Right cardiac atrium (tissue), 5 donors: ENCODE measurements at regions not wholly inside any gene's neighbourhood (a gene's known extent, or its start where the extent isn't known, plus 50 kb on each side); places are given as distances from the start of the nearest gene placed in this dataset.

Experiments
- ATAC-seq, 2 donors: fragments of 200-7000 bp; cut with Tn5 transposase; one replicate each; pipeline versions ENCODE4 v1.8.0 to v1.9.1; 2020; ENCODE audit warnings: moderate library complexity in 2 of 2, mild to moderate bottlenecking in 1 of 2
- DNase-seq, 3 donors: peaks; one replicate each; pipeline ENCODE4 v3.0.0-alpha.2; 2020
- H3K27ac ChIP-seq: one replicate; pipeline ENCODE4 v1.5.1; 2013; ENCODE audit warnings: mild to moderate bottlenecking, low read length, control low read depth, moderate library complexity
- H3K27me3 ChIP-seq: one replicate; pipeline ENCODE4 v1.6.1; 2013; ENCODE audit not compliant: control insufficient read depth, insufficient read depth
- H3K4me1 ChIP-seq: one replicate; pipeline ENCODE4 v1.6.1; 2013; ENCODE audit warnings: low read length; ENCODE audit not compliant: control insufficient read depth, insufficient read depth
- H3K4me3 ChIP-seq: one replicate; pipeline ENCODE4 v1.5.1; 2013; ENCODE audit warnings: low read length, control low read depth
- H3K9me3 ChIP-seq: one replicate; pipeline ENCODE4 v1.6.1; 2013; ENCODE audit warnings: low read length; ENCODE audit not compliant: control insufficient read depth
- WGBS: extraction: QIAGEN DNeasy Blood & Tissue Kit; methylation state at CpG from one replicate; pipeline ENCODE4 v1.1.7; 2013; 5-methylcytosine and 5-hydroxymethylcytosine counted together
- intact Hi-C, 4 donors: fragments of 100-400 bp; cut with DNase I; formaldehyde crosslinking; loops; one replicate each; pipeline versions ENCODE4 v1.11.0 to v1.14.0; 2022 to 2023
- donor health status: healthy with polysubstance abuse.
- donor health status: DM: no; HTN: yes; CAD: no.
- donor health status: DM: no; HTN: no; CAD: no.
- donor health status: DM: no; HTN: yes; CAD: no; lungs with severe emphysema.
- donor health status: DM: yes; HTN: yes; CAD: no.

DNA sequence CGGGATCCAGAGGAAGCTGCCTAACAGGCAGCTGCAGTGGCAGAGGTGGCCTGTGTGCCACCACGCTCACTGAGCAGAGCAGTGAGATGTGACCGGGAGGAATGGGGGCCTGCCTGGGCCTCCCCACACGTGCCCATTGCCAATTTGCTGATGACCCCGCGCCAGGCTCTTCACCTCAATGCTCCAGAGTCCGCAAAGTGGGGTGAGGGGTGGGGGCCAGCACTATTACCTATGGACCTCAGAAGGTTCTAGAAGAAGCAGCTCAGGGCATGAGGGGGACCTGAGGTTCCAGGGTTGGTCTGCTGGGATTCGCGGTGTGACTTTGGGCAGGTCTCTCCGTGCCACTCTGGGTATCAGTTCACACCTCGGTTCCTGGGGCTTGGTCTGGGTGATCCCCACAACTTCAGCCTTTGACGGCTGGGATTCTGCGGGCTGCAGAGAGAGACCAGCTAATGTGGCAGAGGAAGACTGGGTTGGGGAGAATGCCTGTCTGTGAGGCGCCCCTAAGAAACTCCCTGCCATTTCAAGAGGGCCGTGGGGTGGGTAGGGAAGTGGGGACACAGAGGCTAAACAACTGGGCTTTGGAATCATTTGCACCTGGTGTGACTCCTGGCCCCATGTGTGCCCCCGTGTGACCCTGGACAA is 231.0 kb upstream of the MVB12B start:
- intact Hi-C loops: no loop called here
- Histone ChIP-seq H3K4me1 (no peaks in the 10 kb centered on the region), H3K4me3 (no peak overlapping the region), H3K27ac (no peak overlapping the region), H3K27me3 (no peaks in the 10 kb centered on the region), H3K9me3 (no peaks in the 10 kb centered on the region)
- no peak for ATAC-seq
- WGBS: 84% methylated on average over 16 of the region's 16 CpGs
- DNase-seq: no peak

DNA sequence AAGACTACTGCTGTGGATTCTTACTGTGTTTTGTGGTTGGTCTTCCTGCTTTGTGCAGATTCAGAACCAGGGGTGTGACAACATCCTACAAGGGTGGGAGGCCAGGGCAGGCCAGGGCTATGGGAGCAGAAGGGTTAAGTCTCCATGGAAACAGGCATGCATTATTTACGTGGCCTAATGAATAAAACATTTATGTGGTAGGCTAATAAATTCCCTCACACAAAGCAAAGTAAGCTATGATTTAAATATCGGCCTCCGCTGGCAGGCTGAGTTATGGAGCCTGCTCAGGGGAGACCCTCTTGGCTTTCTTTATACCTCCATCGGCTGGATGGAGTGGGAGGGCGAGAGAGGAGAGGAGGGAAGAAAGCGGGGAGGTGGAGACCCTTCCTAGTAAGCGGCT is 230.3 kb upstream of the MVB12B start:
- Histone ChIP-seq H3K4me1 (no peaks in the 10 kb centered on the region), H3K4me3 (no peak overlapping the region), H3K27me3 (no peaks in the 10 kb centered on the region), H3K9me3 (no peaks in the 10 kb centered on the region), H3K27ac (no peak overlapping the region)
- no peak for ATAC-seq
- 76% methylated on average over 7 of the region's 7 CpGs for WGBS
- DNase-seq: no peak
- intact Hi-C loops: no loop called here

DNA sequence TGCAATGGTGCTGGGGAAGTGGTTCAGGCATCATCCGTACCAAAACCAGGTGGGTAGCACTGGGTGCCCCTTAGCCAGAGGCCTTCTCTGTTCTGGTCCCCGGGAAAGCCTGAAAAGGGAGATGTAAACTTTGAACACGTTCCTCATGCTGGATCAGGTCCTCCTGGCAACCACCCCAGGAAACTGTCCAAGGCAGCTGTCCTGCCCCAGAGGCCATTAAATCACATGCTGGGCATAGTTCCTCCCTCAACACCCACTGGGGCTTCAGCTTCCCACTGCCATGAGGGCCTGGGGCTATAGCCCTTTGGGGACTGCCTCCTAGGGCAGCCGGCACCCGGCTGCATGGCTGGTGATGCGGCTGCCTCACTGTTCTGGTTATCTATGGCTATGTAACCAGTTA is 228.9 kb upstream of the MVB12B start:
- Histone ChIP-seq H3K4me1 (no peaks in the 10 kb centered on the region), H3K4me3 (no peak overlapping the region), H3K27ac (no peak overlapping the region), H3K9me3 (no peaks in the 10 kb centered on the region), H3K27me3 (no peaks in the 10 kb centered on the region)
- DNase-seq (no peak), ATAC-seq (no peak)
- intact Hi-C loops: no loop called here
- 69% methylated on average over 6 of the region's 6 CpGs for WGBS

DNA sequence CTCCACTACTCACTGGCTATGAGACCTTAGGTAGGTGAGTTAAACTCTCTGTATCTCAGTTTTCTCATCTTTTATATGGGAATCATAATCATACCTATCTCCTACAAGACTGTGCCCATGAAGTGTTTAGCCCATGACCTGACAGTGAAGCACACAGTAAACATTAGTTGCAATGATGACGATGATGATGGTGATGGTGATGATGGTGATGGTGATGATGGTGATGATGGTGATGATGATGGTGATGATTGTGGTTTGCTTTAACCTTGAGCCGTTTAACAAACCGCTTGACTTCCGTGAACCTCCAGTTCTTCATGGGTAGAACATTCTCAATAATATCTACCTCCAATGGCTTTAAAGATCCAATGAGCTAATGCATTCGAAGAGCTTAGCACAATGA is 220.2 kb upstream of the MVB12B start:
- intact Hi-C loops: no loop called here
- WGBS: 93% methylated on average over 5 of the region's 5 CpGs

DNA sequence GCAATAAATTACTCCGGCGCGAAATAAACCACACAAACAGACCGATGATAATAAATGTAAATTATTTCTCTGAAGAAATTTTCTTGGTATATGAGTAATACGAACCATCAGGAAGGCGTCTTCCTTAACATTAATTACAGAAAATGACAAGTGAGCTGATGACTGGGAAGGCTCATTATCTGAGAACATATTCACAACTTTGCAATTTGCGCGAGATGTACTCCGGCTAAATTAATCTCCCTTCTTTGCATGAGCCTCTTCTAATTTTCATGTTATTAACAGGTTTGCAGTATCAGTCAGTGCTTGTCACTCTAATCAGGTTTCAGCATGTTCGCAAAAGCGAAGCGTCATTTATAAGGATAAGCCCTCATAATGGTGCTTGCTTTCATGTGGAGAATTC is 218.9 kb upstream of the MVB12B start:
- WGBS: 93% methylated on average over 12 of the region's 12 CpGs
- DNase-seq (no peak), ATAC-seq (no peak)
- no peak overlapping the region for H3K27ac ChIP-seq
- no peak overlapping the region for H3K4me3 ChIP-seq
- no peaks in the 10 kb centered on the region for H3K27me3 ChIP-seq
- intact Hi-C loops: no loop called here
- H3K9me3 ChIP-seq: no peaks in the 10 kb centered on the region
- H3K4me1 ChIP-seq: no peaks in the 10 kb centered on the region

More for the DNA sequence above, 220.2 kb upstream of the MVB12B start:
- DNase-seq: no peak
- no peak for ATAC-seq
- H3K27ac ChIP-seq: no peak overlapping the region
- no peaks in the 10 kb centered on the region for H3K9me3 ChIP-seq
- no peaks in the 10 kb centered on the region for H3K4me1 ChIP-seq
- H3K4me3 ChIP-seq: no peak overlapping the region
- no peaks in the 10 kb centered on the region for H3K27me3 ChIP-seq

DNA sequence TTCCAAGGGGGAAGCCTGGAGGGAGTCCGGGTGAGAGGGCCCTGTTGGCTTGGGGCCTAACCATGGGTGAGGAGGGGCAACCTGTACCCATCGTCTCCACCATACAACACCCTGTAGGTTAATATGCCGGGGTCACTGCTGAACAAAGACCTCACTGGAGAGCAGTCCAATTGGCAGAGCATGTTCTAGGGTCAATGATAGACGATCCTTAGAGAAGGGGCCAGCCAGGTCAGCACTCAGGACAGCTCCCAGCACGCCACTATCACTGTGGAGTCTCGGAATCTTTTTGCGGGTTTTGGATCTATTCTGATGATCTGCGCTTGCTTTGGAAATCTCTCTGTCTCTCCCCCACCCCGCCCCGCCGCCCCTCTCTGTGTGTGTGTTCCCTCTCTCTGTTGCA is 218.4 kb upstream of the MVB12B start:
- DNase-seq (no peak), ATAC-seq (peak in 1 of 2 donors; percentile 29)
- intact Hi-C loops: no loop called here
- no peak overlapping the region for H3K4me3 ChIP-seq
- H3K27me3 ChIP-seq: no peaks in the 10 kb centered on the region
- no peaks in the 10 kb centered on the region for H3K9me3 ChIP-seq
- no peak overlapping the region for H3K27ac ChIP-seq
- 22% methylated on average over 11 of the region's 11 CpGs for WGBS
- no peaks in the 10 kb centered on the region for H3K4me1 ChIP-seq

DNA sequence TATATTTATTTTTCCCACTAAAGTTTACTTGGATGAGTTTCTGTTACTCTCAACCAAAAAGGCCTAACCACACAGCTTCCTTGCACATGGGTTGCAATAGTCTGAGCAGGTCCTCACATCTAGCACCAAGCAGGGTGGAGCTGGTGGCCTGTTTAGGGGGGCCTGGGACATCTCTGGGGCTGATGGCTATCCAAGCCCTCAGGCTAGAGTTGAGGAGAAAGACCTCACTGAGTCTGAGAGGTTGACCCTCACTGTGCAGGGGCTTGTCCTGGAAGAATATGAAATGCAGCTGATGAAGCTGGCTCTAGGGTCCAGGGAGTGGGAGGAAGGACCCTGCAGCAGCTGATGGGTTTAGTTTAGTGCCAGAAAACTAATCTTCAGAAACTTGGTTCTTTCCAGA is 217.1 kb upstream of the MVB12B start:
- DNase-seq (no peak), ATAC-seq (no peak)
- Histone ChIP-seq H3K4me1 (no peaks in the 10 kb centered on the region), H3K27ac (no peak overlapping the region), H3K9me3 (no peaks in the 10 kb centered on the region), H3K27me3 (no peaks in the 10 kb centered on the region), H3K4me3 (no peak overlapping the region)
- intact Hi-C loops: no loop called here

DNA sequence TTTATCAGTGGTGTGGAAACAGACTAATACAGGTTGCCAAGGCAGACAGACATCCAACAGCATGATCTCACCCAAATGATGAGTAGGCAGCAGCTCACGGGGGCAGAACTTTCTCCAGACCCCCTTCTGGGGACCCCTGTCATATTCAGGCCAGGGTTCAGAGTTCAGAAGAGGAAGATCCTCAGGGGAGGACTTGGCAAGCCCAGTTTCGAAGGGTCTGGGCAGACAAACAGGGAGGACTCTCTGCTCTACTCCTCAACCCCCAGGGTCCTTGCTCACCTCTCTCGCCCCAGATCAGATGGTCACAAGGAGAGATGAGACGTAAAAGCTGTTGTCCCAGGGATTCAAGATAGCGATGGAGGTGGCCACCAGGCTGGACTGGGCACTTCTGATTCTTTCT is 215.1 kb upstream of the MVB12B start:
- intact Hi-C loops: no loop called here
- Histone ChIP-seq H3K27ac (no peak overlapping the region), H3K4me1 (no peaks in the 10 kb centered on the region), H3K4me3 (no peak overlapping the region), H3K9me3 (no peaks in the 10 kb centered on the region), H3K27me3 (no peaks in the 10 kb centered on the region)
- WGBS: 81% methylated on average over 5 of the region's 5 CpGs
- ATAC-seq: no peak
- no peak for DNase-seq

DNA sequence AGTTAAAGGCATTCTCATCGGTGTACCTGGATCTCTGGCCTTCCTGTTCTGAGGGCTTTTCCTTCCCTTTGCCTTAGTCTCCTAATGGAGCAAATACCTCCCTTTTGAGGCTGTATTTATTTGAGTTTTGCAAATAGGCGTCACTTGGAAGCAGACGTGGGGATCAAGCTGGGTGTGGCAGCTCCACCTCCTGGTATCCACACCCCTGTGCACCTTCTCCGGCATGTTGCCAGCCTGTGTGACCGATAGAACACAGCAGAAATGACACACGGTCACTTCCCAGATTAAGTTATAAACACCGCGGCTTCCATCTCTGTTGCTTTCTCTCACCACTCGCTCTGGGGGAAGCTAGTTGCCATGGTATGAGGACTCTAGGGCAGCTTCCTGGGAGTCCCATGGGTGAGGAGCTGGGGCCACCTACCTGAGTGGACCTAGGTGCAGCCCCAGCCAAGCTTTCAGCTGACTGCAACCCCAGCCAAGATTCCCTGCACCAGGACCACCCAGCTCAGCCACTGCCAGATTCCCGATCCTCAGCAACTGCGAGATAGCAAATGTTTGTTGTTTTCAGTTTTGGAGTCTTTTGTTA is 214.4 kb upstream of the MVB12B start:
- 77% methylated on average over 11 of the region's 11 CpGs for WGBS
- intact Hi-C loops: no loop called here
- H3K27me3 ChIP-seq: no peaks in the 10 kb centered on the region
- H3K4me3 ChIP-seq: no peak overlapping the region
- no peaks in the 10 kb centered on the region for H3K9me3 ChIP-seq
- DNase-seq: no peak
- no peak for ATAC-seq
- no peaks in the 10 kb centered on the region for H3K4me1 ChIP-seq
- no peak overlapping the region for H3K27ac ChIP-seq

DNA sequence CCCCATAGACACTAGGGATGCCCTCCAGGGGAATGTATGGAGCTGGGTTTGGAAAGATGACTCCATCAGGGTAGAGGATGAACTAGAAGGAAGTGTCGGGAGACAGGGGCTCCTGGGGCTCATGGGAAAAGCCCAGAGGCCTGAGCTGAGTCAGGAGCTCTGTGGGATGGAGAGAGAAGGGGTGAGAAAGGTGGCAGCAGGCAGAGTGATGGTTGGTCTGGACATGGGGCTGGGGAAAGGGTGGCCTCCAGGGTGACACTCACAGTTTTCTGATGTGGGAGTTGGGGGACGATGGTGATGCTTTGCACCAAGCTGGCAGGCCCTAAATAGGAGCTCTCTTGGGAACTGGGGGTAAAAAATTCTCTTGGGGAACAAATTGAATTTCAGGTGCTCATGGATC is 213.5 kb upstream of the MVB12B start:
- no peaks in the 10 kb centered on the region for H3K4me1 ChIP-seq
- ATAC-seq (no peak), DNase-seq (no peak)
- intact Hi-C loops: no loop called here
- H3K9me3 ChIP-seq: no peaks in the 10 kb centered on the region
- no peaks in the 10 kb centered on the region for H3K27me3 ChIP-seq
- no peak overlapping the region for H3K4me3 ChIP-seq
- H3K27ac ChIP-seq: no peak overlapping the region
- WGBS: 82% methylated on average over 2 of the region's 2 CpGs

DNA sequence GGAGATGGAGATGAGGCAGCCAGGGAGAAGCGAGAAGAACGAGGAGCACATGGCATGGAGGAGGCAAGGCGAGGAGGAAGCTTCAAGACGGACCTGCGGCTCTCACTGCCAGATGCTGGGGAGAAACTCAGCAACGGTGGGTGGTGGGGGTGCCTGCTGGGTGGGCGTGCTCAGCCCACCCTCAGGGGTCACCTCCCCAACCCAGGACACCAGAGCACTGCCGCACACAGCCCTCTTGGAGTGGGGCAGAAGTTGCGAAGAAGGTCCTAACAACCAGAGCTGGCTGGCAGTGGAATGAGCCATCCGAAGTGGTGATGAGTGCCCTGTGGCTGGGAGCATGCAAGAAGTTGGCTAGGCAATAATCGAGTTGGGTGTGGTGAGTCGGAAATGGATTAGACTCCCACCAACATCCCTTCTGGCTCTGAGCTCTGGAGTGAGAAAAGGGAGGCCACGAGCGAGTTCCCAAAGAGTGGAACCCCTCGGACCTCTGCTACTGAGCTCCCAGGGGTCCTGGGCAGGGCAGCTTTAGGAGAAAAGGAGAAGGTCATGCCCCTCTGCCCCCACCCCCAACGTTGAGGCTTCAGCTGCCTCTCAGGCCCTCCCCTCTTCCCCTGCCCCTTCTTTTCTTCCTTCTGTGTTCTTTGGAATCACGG is 212.7 kb upstream of the MVB12B start:
- no peak overlapping the region for H3K27ac ChIP-seq
- no peaks in the 10 kb centered on the region for H3K4me1 ChIP-seq
- DNase-seq: no peak
- H3K27me3 ChIP-seq: no peaks in the 10 kb centered on the region
- H3K9me3 ChIP-seq: no peaks in the 10 kb centered on the region
- ATAC-seq: no peak
- no peak overlapping the region for H3K4me3 ChIP-seq
- intact Hi-C loops: no loop called here
- 77% methylated on average over 17 of the region's 17 CpGs for WGBS
